ENCODE measurements at regions not wholly inside any gene's neighbourhood (a gene's known extent, or its start where the extent isn't known, plus 50 kb on each side); places are given as distances from the start of the nearest gene placed in this dataset.

GRCh38 chr5:125310749-125311148, 564.3 kb upstream of the ZNF608 start:
- TF ChIP-seq CTCF (IDR thresholded peaks at IDR 0.05): no peak
- no peak for TF ChIP-seq REST (IDR thresholded peaks at IDR 0.05; ENCODE audit: insufficient read depth in 1 of 2, low read depth in 2 of 2, low read length in 1 of 2)
- no peak for TF ChIP-seq POLR2AphosphoS5 (IDR thresholded peaks at IDR 0.05; ENCODE audit: low read depth, low read length)
